HepG2 (cell line): ENCODE measurements at regions not wholly inside any gene's neighbourhood (a gene's known extent, or its start where the extent isn't known, plus 50 kb on each side); places are given as distances from the start of the nearest gene placed in this dataset.

ENCODE experiments used
- AKAP8 ChIP-seq: sonication (generic); formaldehyde crosslinking; IDR thresholded peaks from 2 replicates; pipeline ENCODE4 v1.5.1; 2020; ENCODE audit warnings: mild to moderate bottlenecking, missing genetic modification reagents
- ATF7-NPFF ChIP-seq: sonication (generic); formaldehyde crosslinking; IDR thresholded peaks from 2 replicates; pipeline ENCODE4 v1.8.1; 2023; ENCODE audit warnings: mild to moderate bottlenecking, low read depth, missing genetic modification reagents, moderate library complexity
- CHD4 ChIP-seq: fragments of 200-600 bp; sonication (generic); IDR thresholded peaks from 2 replicates; pipeline ENCODE4 v1.7.0; 2017; ENCODE audit warnings: mild to moderate bottlenecking, low read length, borderline replicate concordance
- DPF2 ChIP-seq: sonication (generic); formaldehyde crosslinking; IDR thresholded peaks from 2 replicates; pipeline ENCODE4 v1.4.0; 2020; ENCODE audit warnings: mild to moderate bottlenecking, low read depth, missing genetic modification reagents, borderline replicate concordance
- GATAD2A ChIP-seq: IDR thresholded peaks from 2 replicates; pipeline ENCODE4 v1.6.1; 2016
- GPBP1L1 ChIP-seq: sonication (generic); formaldehyde crosslinking; IDR thresholded peaks from 2 replicates; pipeline ENCODE4 v1.5.0; 2020; ENCODE audit warnings: mild to moderate bottlenecking, missing genetic modification reagents
- HMG20B ChIP-seq: conservative IDR thresholded peaks from 2 replicates; pipeline ENCODE4 v1.6.1; 2016; ENCODE audit warnings: missing genetic modification reagents, missing compliant biosample characterization
- HNRNPUL1 ChIP-seq: fragments of 200-400 bp; formaldehyde crosslinking; IDR thresholded peaks from 2 replicates; pipeline ENCODE4 v1.6.1; 2017; ENCODE audit warnings: low read depth, mild to moderate bottlenecking, low read length, moderate library complexity
- KAT8 ChIP-seq: IDR thresholded peaks from 2 replicates; pipeline ENCODE4 v1.6.1; 2016; ENCODE audit warnings: missing genetic modification reagents, missing compliant biosample characterization
- KMT2A ChIP-seq: sonication (generic); formaldehyde crosslinking; IDR thresholded peaks from 2 replicates; pipeline ENCODE4 v1.4.0; 2020; ENCODE audit warnings: missing genetic modification reagents
- MIXL1 ChIP-seq: IDR thresholded peaks from 2 replicates; pipeline ENCODE4 v1.6.1; 2016
- NFKB2 ChIP-seq: sonication (generic); formaldehyde crosslinking; IDR thresholded peaks from 2 replicates; pipeline ENCODE4 v1.4.0; 2020; ENCODE audit warnings: missing genetic modification reagents, borderline replicate concordance
- ONECUT2 ChIP-seq: sonication (generic); formaldehyde crosslinking; IDR thresholded peaks from 2 replicates; pipeline ENCODE4 v1.4.0; 2020; ENCODE audit warnings: missing genetic modification reagents
- PAF1 ChIP-seq: IDR thresholded peaks from 2 replicates; pipeline ENCODE4 v1.6.1; 2016; ENCODE audit warnings: missing genetic modification reagents, missing compliant biosample characterization
- POGZ ChIP-seq: sonication (generic); formaldehyde crosslinking; IDR thresholded peaks from 2 replicates; pipeline ENCODE4 v1.4.0; 2020; ENCODE audit warnings: mild to moderate bottlenecking, missing genetic modification reagents
- POLR2AphosphoS2 ChIP-seq: IDR thresholded peaks from 2 replicates; pipeline ENCODE4 v1.6.1; 2011; ENCODE audit warnings: low read depth, low read length, improper control_type of control experiment
- SNAPC2 ChIP-seq: sonication (generic); formaldehyde crosslinking; IDR thresholded peaks from 2 replicates; pipeline ENCODE4 v1.8.1; 2022; ENCODE audit warnings: mild to moderate bottlenecking, missing genetic modification reagents
- SP4 ChIP-seq: sonication (generic); formaldehyde crosslinking; IDR thresholded peaks from 2 replicates; pipeline ENCODE4 v1.8.1; 2023; ENCODE audit warnings: mild to moderate bottlenecking, missing genetic modification reagents
- TAF1 ChIP-seq: sonication (generic); formaldehyde crosslinking; IDR thresholded peaks from 2 replicates; pipeline ENCODE4 v1.4.0; 2020; ENCODE audit warnings: missing genetic modification reagents
- TOE1 ChIP-seq: sonication (generic); formaldehyde crosslinking; IDR thresholded peaks from 2 replicates; pipeline ENCODE4 v1.4.0; 2020; ENCODE audit warnings: mild to moderate bottlenecking, missing genetic modification reagents
- TRAFD1 ChIP-seq: sonication (generic); formaldehyde crosslinking; IDR thresholded peaks from 2 replicates; pipeline ENCODE4 v1.5.1; 2020; ENCODE audit warnings: missing genetic modification reagents, mild to moderate bottlenecking, borderline replicate concordance
- U2AF2 ChIP-seq: fragments of 200-400 bp; formaldehyde crosslinking; IDR thresholded peaks from 2 replicates; pipeline ENCODE4 v1.6.1; 2017; ENCODE audit warnings: low read depth, mild to moderate bottlenecking, low read length
- YY1 ChIP-seq: IDR thresholded peaks from 2 replicates; pipeline ENCODE4 v1.6.1; 2011; ENCODE audit warnings: low read length, low read depth, moderate library complexity, mild to moderate bottlenecking; ENCODE audit not compliant: insufficient read depth, insufficient replicate concordance
- ZBTB38 ChIP-seq: sonication (generic); formaldehyde crosslinking; IDR thresholded peaks from 2 replicates; pipeline ENCODE4 v1.5.1; 2020; ENCODE audit warnings: mild to moderate bottlenecking, missing genetic modification reagents
- ZNF253 ChIP-seq: sonication (generic); formaldehyde crosslinking; IDR thresholded peaks from 2 replicates; pipeline ENCODE4 v1.8.0; 2022; ENCODE audit warnings: mild to moderate bottlenecking, missing genetic modification reagents, borderline replicate concordance
- ZNF296 ChIP-seq: sonication (generic); formaldehyde crosslinking; conservative IDR thresholded peaks from 2 replicates; pipeline ENCODE4 v1.5.0; 2020; ENCODE audit warnings: mild to moderate bottlenecking, missing genetic modification reagents
- ZNF430 ChIP-seq: sonication (generic); formaldehyde crosslinking; IDR thresholded peaks from 2 replicates; pipeline ENCODE4 v1.9.0; 2021; ENCODE audit warnings: mild to moderate bottlenecking, missing genetic modification reagents
- ZNF556 ChIP-seq: sonication (generic); formaldehyde crosslinking; IDR thresholded peaks from 2 replicates; pipeline ENCODE4 v1.4.0; 2020; ENCODE audit warnings: mild to moderate bottlenecking, missing genetic modification reagents, borderline replicate concordance
- ZNF615 ChIP-seq: sonication (generic); formaldehyde crosslinking; IDR thresholded peaks from 2 replicates; pipeline ENCODE4 v1.5.0; 2020; ENCODE audit warnings: mild to moderate bottlenecking, missing genetic modification reagents, borderline replicate concordance
- ZNF691 ChIP-seq: sonication (generic); formaldehyde crosslinking; IDR thresholded peaks from 2 replicates; pipeline ENCODE4 v1.4.0; 2020; ENCODE audit warnings: missing genetic modification reagents, low read depth, mild to moderate bottlenecking, borderline replicate concordance
- ZNF768 ChIP-seq: sonication (generic); formaldehyde crosslinking; IDR thresholded peaks from 2 replicates; pipeline ENCODE4 v1.4.0; 2020; ENCODE audit warnings: missing genetic modification reagents
- ZSCAN31 ChIP-seq: sonication (generic); formaldehyde crosslinking; IDR thresholded peaks from 2 replicates; pipeline ENCODE4 v1.5.0; 2020; ENCODE audit warnings: low read depth, mild to moderate bottlenecking, missing genetic modification reagents

DNA sequence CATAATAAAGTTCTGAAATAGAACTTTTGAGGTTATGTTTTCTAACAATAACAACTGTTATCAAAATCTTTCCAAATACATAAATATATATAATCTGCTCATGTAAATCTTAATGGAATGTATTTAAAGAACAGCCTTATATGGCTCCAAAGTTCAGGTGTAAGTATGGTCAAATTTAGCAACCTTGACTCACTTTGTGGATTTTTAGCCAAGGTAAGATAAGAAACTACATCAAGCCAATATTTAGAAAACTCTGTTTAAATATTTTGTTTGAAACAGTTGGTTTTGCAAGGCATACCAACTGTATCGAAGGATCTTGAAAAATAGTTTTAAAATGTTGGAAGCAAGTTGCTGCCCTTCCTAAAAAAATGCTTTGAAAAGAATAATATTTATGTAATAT, 228.9 kb upstream of the SEMA3D start (continued):
- TF ChIP-seq NFKB2 (CRISPR knock-in tag): no peak
- no peak for TF ChIP-seq POLR2AphosphoS2
- TF ChIP-seq SNAPC2 (CRISPR knock-in tag): no peak
- TF ChIP-seq ZNF615: no peak
- TF ChIP-seq MIXL1 (CRISPR knock-in tag): peak; percentile 75; the same call in 1 of the 2 replicates
- TF ChIP-seq TRAFD1: no peak
- TF ChIP-seq KMT2A (CRISPR knock-in tag): no peak
- no peak for TF ChIP-seq ZNF253 (CRISPR knock-in tag)
- no peak for TF ChIP-seq SP4
- no peak for TF ChIP-seq AKAP8 (CRISPR knock-in tag)
- TF ChIP-seq YY1: no peak
- no peak for TF ChIP-seq PAF1 (CRISPR knock-in tag)
- TF ChIP-seq ZNF430: no peak
- no peak for TF ChIP-seq ATF7-NPFF (CRISPR knock-in tag)
- peak; percentile 58 for TF ChIP-seq GATAD2A (CRISPR knock-in tag)
- no peak for TF ChIP-seq TOE1 (CRISPR knock-in tag)
- no peak for TF ChIP-seq HNRNPUL1
- TF ChIP-seq U2AF2: no peak
- no peak for TF ChIP-seq ZNF296
- no peak for TF ChIP-seq CHD4
- TF ChIP-seq GPBP1L1 (CRISPR knock-in tag): no peak
- TF ChIP-seq ZNF768 (CRISPR knock-in tag): no peak
- TF ChIP-seq KAT8 (CRISPR knock-in tag): 0 out of 2 replicates have a peak, but pooled peaks have one; percentile 18
- 0 out of 2 replicates have a peak, but pooled peaks have one; percentile 21 for TF ChIP-seq POGZ (CRISPR knock-in tag)
- TF ChIP-seq ONECUT2 (CRISPR knock-in tag): 0 out of 2 replicates have a peak, but pooled peaks have one; percentile 20
- TF ChIP-seq TAF1 (CRISPR knock-in tag): no peak
- no peak for TF ChIP-seq ZNF556
- no peak for TF ChIP-seq ZBTB38 (CRISPR knock-in tag)
- no peak for TF ChIP-seq DPF2 (CRISPR knock-in tag)
- no peak for TF ChIP-seq ZSCAN31 (CRISPR knock-in tag)
- TF ChIP-seq HMG20B (CRISPR knock-in tag): no peak
- TF ChIP-seq ZNF691 (CRISPR knock-in tag): no peak
